ENCODE measurements at regions not wholly inside any gene's neighbourhood (a gene's known extent, or its start where the extent isn't known, plus 50 kb on each side); places are given as distances from the start of the nearest gene placed in this dataset.

- TF ChIP-seq NR2F2 (IDR thresholded peaks at IDR 0.05) (no peak), FOXA2 (IDR thresholded peaks at IDR 0.05) (no peak), REST (IDR thresholded peaks at IDR 0.05) (no peak), JUND (IDR thresholded peaks at IDR 0.05) (no peak)
Observed at GRCh38 chr4:91957963-91958362, 345.8 kb upstream of the GRID2 start (continued).

- Histone ChIP-seq H3K36me3 (ENCODE audit: control insufficient read depth in 4 of 4, insufficient read depth in 3 of 4, low read depth in 1 of 4, low read length in 3 of 4) (no peaks in the 10 kb centered on the region), H3K4me3 (ENCODE audit: low read depth in 1 of 3, low read length in 3 of 3) (no peak overlapping the region), H3K4me1 (ENCODE audit: control insufficient read depth in 4 of 4, insufficient read depth in 4 of 4, low read length in 3 of 4) (no peaks in the 10 kb centered on the region), H3K27ac (ENCODE audit: low read depth in 1 of 2, low read length in 2 of 2) (no peak overlapping the region), H3K27me3 (ENCODE audit: control insufficient read depth in 4 of 4, insufficient read depth in 4 of 4, low read length in 3 of 4) (no peaks in the 10 kb centered on the region), H3K9me3 (ENCODE audit: control insufficient read depth in 4 of 4, low read length in 3 of 4) (peaks cover 0 to 5% (median 0%) of the 10 kb centered on the region in 4 donors), H3K9ac (ENCODE audit: low read depth in 1 of 2, low read length in 2 of 2) (no peak overlapping the region)
- TF ChIP-seq ZBTB33 (IDR thresholded peaks at IDR 0.05) = no peak
- TF ChIP-seq MAX (IDR thresholded peaks at IDR 0.05) = no peak
- TF ChIP-seq NR2F2 (IDR thresholded peaks at IDR 0.05) = no peak
- TF ChIP-seq ATF3 (IDR thresholded peaks at IDR 0.05) = no peak
- no peak for TF ChIP-seq FOXA2 (IDR thresholded peaks at IDR 0.05)
- TF ChIP-seq SP1 (IDR thresholded peaks at IDR 0.05) = no peak
- TF ChIP-seq JUND (IDR thresholded peaks at IDR 0.05) = no peak
- no peak for TF ChIP-seq REST (IDR thresholded peaks at IDR 0.05)
- no peak for TF ChIP-seq RXRA (IDR thresholded peaks at IDR 0.05)
- no peak for DNase-seq (ENCODE audit: low spot score)
- WGBS = 29% methylated on average over 2 of the region's 2 CpGs
Observed at GRCh38 chr4:91958596-91958995, 345.2 kb upstream of the GRID2 start.

- DNase-seq (ENCODE audit: low spot score) = no peak
- no peak overlapping the region for H3K4me3 ChIP-seq (ENCODE audit: low read depth in 1 of 3, low read length in 3 of 3)
- H3K27me3 ChIP-seq (ENCODE audit: control insufficient read depth in 4 of 4, insufficient read depth in 4 of 4, low read length in 3 of 4) = no peaks in the 10 kb centered on the region
- no peaks in the 10 kb centered on the region for H3K4me1 ChIP-seq (ENCODE audit: control insufficient read depth in 4 of 4, insufficient read depth in 4 of 4, low read length in 3 of 4)
- H3K9me3 ChIP-seq (ENCODE audit: control insufficient read depth in 4 of 4, low read length in 3 of 4) = no peaks in the 10 kb centered on the region
- H3K27ac ChIP-seq (ENCODE audit: low read depth in 1 of 2, low read length in 2 of 2) = no peak overlapping the region
- H3K9ac ChIP-seq (ENCODE audit: low read depth in 1 of 2, low read length in 2 of 2) = no peak overlapping the region
- H3K36me3 ChIP-seq (ENCODE audit: control insufficient read depth in 4 of 4, insufficient read depth in 3 of 4, low read depth in 1 of 4, low read length in 3 of 4) = no peaks in the 10 kb centered on the region
- no peak for TF ChIP-seq MAX (IDR thresholded peaks at IDR 0.05)
- TF ChIP-seq RXRA (IDR thresholded peaks at IDR 0.05) = no peak
- no peak for TF ChIP-seq ATF3 (IDR thresholded peaks at IDR 0.05)
- no peak for TF ChIP-seq JUND (IDR thresholded peaks at IDR 0.05)
- TF ChIP-seq TAF1 (conservative IDR thresholded peaks at IDR 0.05) = no peak
- TF ChIP-seq CTCF (IDR thresholded peaks at IDR 0.05; ENCODE audit: low read depth, low read length, missing input control) = no peak
- TF ChIP-seq YY1 (IDR thresholded peaks at IDR 0.05) = no peak
- no peak for TF ChIP-seq GABPA (IDR thresholded peaks at IDR 0.05 in 1 of 2, conservative IDR thresholded peaks at IDR 0.05 in 1 of 2)
- no peak for TF ChIP-seq ZBTB33 (IDR thresholded peaks at IDR 0.05)
- no peak for TF ChIP-seq RAD21 (IDR thresholded peaks at IDR 0.05)
Observed at GRCh38 chr4:91961504-91961903, 342.3 kb upstream of the GRID2 start.
